Upper lobe of right lung (tissue), 1 donor: ENCODE measurements at regions not wholly inside any gene's neighbourhood (a gene's known extent, or its start where the extent isn't known, plus 50 kb on each side); places are given as distances from the start of the nearest gene placed in this dataset.

Experiments
- ATAC-seq: fragments of 200-7000 bp; cut with Tn5 transposase; one replicate; pipeline ENCODE4 v1.9.1; 2020; ENCODE audit warnings: mild to moderate bottlenecking, moderate library complexity
- DNase-seq: peaks from one replicate; pipeline ENCODE4 v3.0.0-alpha.2; 2020
- H3K27ac ChIP-seq: fragments of 200-600 bp; one replicate; pipeline ENCODE4 v1.8.0; 2022
- H3K27me3 ChIP-seq: fragments of 200-600 bp; one replicate; pipeline ENCODE4 v1.8.0; 2022; ENCODE audit warnings: mild to moderate bottlenecking
- H3K36me3 ChIP-seq: fragments of 200-600 bp; one replicate; pipeline ENCODE4 v1.8.0; 2022
- H3K4me1 ChIP-seq: fragments of 200-600 bp; one replicate; pipeline ENCODE4 v1.8.0; 2022
- H3K4me3 ChIP-seq: fragments of 200-600 bp; one replicate; pipeline ENCODE4 v1.8.0; 2022; ENCODE audit warnings: mild to moderate bottlenecking
- H3K9me3 ChIP-seq: fragments of 200-600 bp; one replicate; pipeline ENCODE4 v1.8.0; 2022
- CTCF ChIP-seq: fragments of 200-600 bp; IDR thresholded peaks from one replicate; pipeline ENCODE4 v1.8.0; 2022; ENCODE audit warnings: antibody characterized with exemption
- intact Hi-C: fragments of 100-400 bp; cut with DNase I; formaldehyde crosslinking; loops from one replicate; pipeline ENCODE4 v1.11.0; 2022
- donor health status: DM: no; HTN: yes; CAD: no; lungs with severe emphysema.

- H3K27ac ChIP-seq = no peak overlapping the region
- no peaks in the 10 kb centered on the region for H3K9me3 ChIP-seq
- H3K4me3 ChIP-seq = no peak overlapping the region
- intact Hi-C loops = no loop called here
- ATAC-seq (no peak), DNase-seq (no peak)
- no peaks in the 10 kb centered on the region for H3K36me3 ChIP-seq
- H3K4me1 ChIP-seq = no peaks in the 10 kb centered on the region
- H3K27me3 ChIP-seq = no peaks in the 10 kb centered on the region
- no peak for TF ChIP-seq CTCF
Observed at GRCh38 chr3:193947596-193947995, 188.4 kb upstream of the HES1 start.

- no peak for ATAC-seq
- H3K4me3 ChIP-seq = no peak overlapping the region
Observed at GRCh38 chr3:193948459-193948858, 187.5 kb upstream of the HES1 start.

GRCh38 chr3:193951859-193952258 lies 184.1 kb upstream of the HES1 start:
- peaks cover 7% of the 10 kb centered on the region for H3K9me3 ChIP-seq
- ATAC-seq (no peak), DNase-seq (no peak)
- no peak overlapping the region for H3K4me3 ChIP-seq
- no peak overlapping the region for H3K27ac ChIP-seq
- TF ChIP-seq CTCF = no peak
- H3K4me1 ChIP-seq = no peaks in the 10 kb centered on the region
- H3K27me3 ChIP-seq = no peaks in the 10 kb centered on the region
- H3K36me3 ChIP-seq = no peaks in the 10 kb centered on the region
- intact Hi-C loops = no loop called here

More at GRCh38 chr3:193948459-193948858, 187.5 kb upstream of the HES1 start:
- H3K27me3 ChIP-seq = no peaks in the 10 kb centered on the region
- intact Hi-C loops = no loop called here
- H3K9me3 ChIP-seq = no peaks in the 10 kb centered on the region
- no peaks in the 10 kb centered on the region for H3K4me1 ChIP-seq
- H3K27ac ChIP-seq = no peak overlapping the region
- no peak for TF ChIP-seq CTCF
- H3K36me3 ChIP-seq = no peaks in the 10 kb centered on the region
- no peak for DNase-seq

DNA sequence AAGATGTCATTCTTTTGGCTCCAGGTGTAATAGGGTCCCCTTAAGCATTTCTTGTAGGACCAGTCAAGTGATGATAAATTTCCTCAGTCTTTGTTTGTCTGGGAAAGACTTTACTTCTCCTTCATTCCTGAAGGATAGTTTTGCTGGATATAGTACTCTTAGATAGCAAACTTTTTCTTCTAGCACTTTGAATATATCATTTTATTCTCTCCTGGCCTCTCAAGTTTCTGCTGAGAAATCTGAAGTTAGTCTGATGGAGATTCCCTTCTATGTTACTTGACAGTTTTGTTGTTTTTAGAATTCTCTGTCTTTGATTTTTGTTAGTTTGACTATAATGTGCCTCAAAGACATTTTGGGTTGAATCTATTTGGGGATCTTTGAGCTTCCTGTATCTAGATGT lies 181.2 kb upstream of the HES1 start:
- intact Hi-C loops = no loop called here
- no peak overlapping the region for H3K27ac ChIP-seq
- H3K27me3 ChIP-seq = no peaks in the 10 kb centered on the region
- peaks cover 7% of the 10 kb centered on the region for H3K9me3 ChIP-seq
- DNase-seq (no peak), ATAC-seq (no peak)
- no peaks in the 10 kb centered on the region for H3K4me1 ChIP-seq
- H3K36me3 ChIP-seq = no peaks in the 10 kb centered on the region
- TF ChIP-seq CTCF = no peak
- no peak overlapping the region for H3K4me3 ChIP-seq

DNA sequence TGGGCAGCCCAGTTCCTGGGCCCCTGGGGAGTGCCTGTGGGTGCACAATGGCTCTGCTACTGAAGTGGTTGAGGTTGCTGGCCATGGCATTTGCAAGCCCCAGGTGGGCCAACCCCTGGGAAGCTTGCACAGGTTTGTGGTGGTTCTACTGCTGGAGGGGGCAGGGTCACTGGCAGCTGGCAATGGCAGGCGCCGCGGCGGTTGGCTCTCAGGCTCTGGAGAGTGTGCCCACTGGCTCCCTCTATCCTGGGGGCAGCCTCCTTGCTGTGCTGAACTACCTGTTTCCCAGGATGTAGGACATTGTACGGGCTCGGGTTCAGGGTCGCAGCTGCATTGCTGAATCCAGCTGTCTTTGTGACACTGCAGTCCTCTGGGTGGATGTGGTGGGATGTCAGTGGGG lies 180.2 kb upstream of the HES1 start:
- no peak for DNase-seq
- Histone ChIP-seq H3K27ac (no peak overlapping the region), H3K36me3 (no peaks in the 10 kb centered on the region), H3K4me3 (no peak overlapping the region), H3K4me1 (no peaks in the 10 kb centered on the region), H3K9me3 (peaks cover 7% of the 10 kb centered on the region), H3K27me3 (no peaks in the 10 kb centered on the region)
- TF ChIP-seq CTCF = no peak
- ATAC-seq = no peak
- intact Hi-C loops = no loop called here

GRCh38 chr3:193959861-193960260 lies 176.1 kb upstream of the HES1 start:
- Histone ChIP-seq H3K36me3 (no peaks in the 10 kb centered on the region), H3K27me3 (no peaks in the 10 kb centered on the region), H3K4me1 (no peaks in the 10 kb centered on the region), H3K27ac (no peak overlapping the region), H3K9me3 (peaks cover 2% of the 10 kb centered on the region), H3K4me3 (no peak overlapping the region)
- DNase-seq (no peak), ATAC-seq (no peak)
- TF ChIP-seq CTCF = no peak
- intact Hi-C loops = no loop called here
